Esophagus squamous epithelium (tissue), 4 donors: ENCODE measurements at regions not wholly inside any gene's neighbourhood (a gene's known extent, or its start where the extent isn't known, plus 50 kb on each side); places are given as distances from the start of the nearest gene placed in this dataset.

ENCODE experiments used
- CTCF ChIP-seq, 6 experiments: fragments of 450-650 bp in 4 of 6; fragments of 200-600 bp in 2 of 6; sonication (generic) in 2 of 6; IDR thresholded peaks; one replicate each; pipeline ENCODE4 v1.5.1; 2016 to 2019; ENCODE audit warnings: antibody characterized with exemption in 6 of 6, mild to moderate bottlenecking in 4 of 6, moderate library complexity in 4 of 6
- POLR2A ChIP-seq, 4 donors: fragments of 450-650 bp; IDR thresholded peaks; one replicate each; pipeline ENCODE4 v1.6.1; 2017; ENCODE audit warnings: antibody characterized with exemption in 4 of 4, mild to moderate bottlenecking in 4 of 4, moderate library complexity in 3 of 4

- TF ChIP-seq CTCF (IDR thresholded peaks at IDR 0.05) = no peak
- no peak for TF ChIP-seq POLR2A (IDR thresholded peaks at IDR 0.05)
Observed at GRCh38 chr15:25054329-25054728, 99.5 kb downstream of the SNRPN start.
